ENCODE measurements at regions not wholly inside any gene's neighbourhood (a gene's known extent, or its start where the extent isn't known, plus 50 kb on each side); places are given as distances from the start of the nearest gene placed in this dataset.
A peak's percentile ranks its signal among the peaks of the same experiment; 100 is the strongest.

DNA sequence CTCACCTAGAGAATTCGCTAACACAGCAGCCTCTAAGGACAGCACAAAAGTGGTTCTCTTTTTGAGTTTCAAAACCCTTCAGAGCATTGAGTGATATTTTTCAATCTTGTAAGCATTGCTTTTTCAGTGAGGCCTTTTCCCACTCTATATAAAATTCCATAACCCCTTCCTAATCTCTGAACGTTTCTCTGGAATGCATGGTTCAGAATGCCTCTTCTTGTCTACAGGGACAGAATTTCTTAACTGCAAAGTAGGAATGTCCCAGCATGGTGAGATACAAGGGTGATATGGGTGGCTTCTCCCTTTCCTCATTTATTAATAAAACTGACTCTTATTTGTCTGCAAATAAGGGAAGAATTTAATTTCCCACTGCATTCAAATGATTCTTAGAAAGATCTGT, 377.9 kb downstream of the LTN1 start:
- FAIRE-seq (no peak), DNase-seq (ENCODE audit: low read depth) (no peak)
- Histone ChIP-seq H3K36me3 (ENCODE audit: control insufficient read depth, insufficient read depth, low read length) (no peaks in the 10 kb centered on the region), H3K27me3 (ENCODE audit: control insufficient read depth, insufficient read depth, low read length) (no peaks in the 10 kb centered on the region), H3K4me3 (ENCODE audit: low read depth, low read length) (no peak overlapping the region)
- TF ChIP-seq, protein P1, sequence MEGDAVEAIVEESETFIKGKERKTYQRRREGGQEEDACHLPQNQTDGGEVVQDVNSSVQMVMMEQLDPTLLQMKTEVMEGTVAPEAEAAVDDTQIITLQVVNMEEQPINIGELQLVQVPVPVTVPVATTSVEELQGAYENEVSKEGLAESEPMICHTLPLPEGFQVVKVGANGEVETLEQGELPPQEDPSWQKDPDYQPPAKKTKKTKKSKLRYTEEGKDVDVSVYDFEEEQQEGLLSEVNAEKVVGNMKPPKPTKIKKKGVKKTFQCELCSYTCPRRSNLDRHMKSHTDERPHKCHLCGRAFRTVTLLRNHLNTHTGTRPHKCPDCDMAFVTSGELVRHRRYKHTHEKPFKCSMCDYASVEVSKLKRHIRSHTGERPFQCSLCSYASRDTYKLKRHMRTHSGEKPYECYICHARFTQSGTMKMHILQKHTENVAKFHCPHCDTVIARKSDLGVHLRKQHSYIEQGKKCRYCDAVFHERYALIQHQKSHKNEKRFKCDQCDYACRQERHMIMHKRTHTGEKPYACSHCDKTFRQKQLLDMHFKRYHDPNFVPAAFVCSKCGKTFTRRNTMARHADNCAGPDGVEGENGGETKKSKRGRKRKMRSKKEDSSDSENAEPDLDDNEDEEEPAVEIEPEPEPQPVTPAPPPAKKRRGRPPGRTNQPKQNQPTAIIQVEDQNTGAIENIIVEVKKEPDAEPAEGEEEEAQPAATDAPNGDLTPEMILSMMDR (IDR thresholded peaks at IDR 0.05; ENCODE audit: insufficient read depth, low read length, severe bottlenecking): no peak

DNA sequence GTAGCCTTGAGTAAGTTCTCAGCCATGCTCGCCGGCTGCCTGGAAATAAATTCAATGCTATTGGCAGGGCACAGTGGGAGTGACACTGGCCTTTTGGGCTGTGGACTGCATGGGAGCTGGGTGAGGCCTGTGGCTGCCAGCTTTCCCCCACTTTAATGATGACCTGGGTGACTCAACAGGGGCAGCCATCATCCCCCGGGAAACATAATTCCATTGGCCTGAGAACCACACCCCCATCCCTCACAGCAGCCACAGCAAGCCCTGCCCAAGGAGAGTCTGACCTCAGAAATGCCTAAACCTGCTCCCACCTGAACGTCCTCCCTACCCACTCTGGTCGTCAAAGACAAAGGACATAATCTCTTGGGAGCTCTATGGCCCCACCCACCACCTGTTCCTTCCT, 384.0 kb downstream of the LTN1 start:
- no peak for FAIRE-seq
- TF ChIP-seq, protein P1 (IDR thresholded peaks at IDR 0.05; ENCODE audit: insufficient read depth, low read length, severe bottlenecking): no peak
- no peaks in the 10 kb centered on the region for H3K27me3 ChIP-seq (ENCODE audit: control insufficient read depth, insufficient read depth, low read length)
- DNase-seq (ENCODE audit: low read depth): peak; percentile 33
- H3K36me3 ChIP-seq (ENCODE audit: control insufficient read depth, insufficient read depth, low read length): no peaks in the 10 kb centered on the region
- no peak overlapping the region for H3K4me3 ChIP-seq (ENCODE audit: low read depth, low read length)

GRCh38 chr21:28607545-28607944, 385.1 kb downstream of the LTN1 start:
- FAIRE-seq (no peak), DNase-seq (ENCODE audit: low read depth) (no peak)
- TF ChIP-seq, protein P1 (IDR thresholded peaks at IDR 0.05; ENCODE audit: insufficient read depth, low read length, severe bottlenecking): no peak
- Histone ChIP-seq H3K4me3 (ENCODE audit: low read depth, low read length) (no peak overlapping the region), H3K36me3 (ENCODE audit: control insufficient read depth, insufficient read depth, low read length) (no peaks in the 10 kb centered on the region), H3K27me3 (ENCODE audit: control insufficient read depth, insufficient read depth, low read length) (no peaks in the 10 kb centered on the region)

GRCh38 chr21:28604946-28605537, 387.6 kb downstream of the LTN1 start:
- no peak overlapping the region for H3K4me3 ChIP-seq (ENCODE audit: low read depth, low read length)
- no peaks in the 10 kb centered on the region for H3K36me3 ChIP-seq (ENCODE audit: control insufficient read depth, insufficient read depth, low read length)
- DNase-seq (ENCODE audit: low read depth) (no peak), FAIRE-seq (no peak)
- TF ChIP-seq, protein P1 (IDR thresholded peaks at IDR 0.05; ENCODE audit: insufficient read depth, low read length, severe bottlenecking): no peak
- H3K27me3 ChIP-seq (ENCODE audit: control insufficient read depth, insufficient read depth, low read length): no peaks in the 10 kb centered on the region

DNA sequence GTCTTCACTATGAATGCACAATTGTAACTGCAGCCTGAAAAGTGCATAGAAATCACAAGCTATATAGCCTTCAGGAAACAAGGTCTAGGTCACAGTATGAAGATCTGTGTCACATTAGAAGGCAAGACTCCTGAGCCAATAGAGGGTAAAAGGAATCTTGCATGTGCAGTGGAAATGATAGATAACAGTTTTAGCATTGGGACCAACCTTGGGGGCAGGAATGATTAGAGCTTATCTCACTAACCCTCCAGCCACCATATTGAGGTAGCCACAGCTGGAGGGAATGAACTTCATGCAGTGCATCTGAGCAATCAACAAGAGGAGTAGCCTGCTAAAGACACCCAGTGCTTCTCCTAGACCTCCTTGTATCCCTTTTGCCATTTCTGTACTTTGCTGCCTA, 390.1 kb downstream of the LTN1 start:
- FAIRE-seq (no peak), DNase-seq (ENCODE audit: low read depth) (no peak)
- Histone ChIP-seq H3K36me3 (ENCODE audit: control insufficient read depth, insufficient read depth, low read length) (no peaks in the 10 kb centered on the region), H3K4me3 (ENCODE audit: low read depth, low read length) (no peak overlapping the region), H3K27me3 (ENCODE audit: control insufficient read depth, insufficient read depth, low read length) (no peaks in the 10 kb centered on the region)
- TF ChIP-seq, protein P1 (IDR thresholded peaks at IDR 0.05; ENCODE audit: insufficient read depth, low read length, severe bottlenecking): no peak

- TF ChIP-seq, protein P1 (IDR thresholded peaks at IDR 0.05; ENCODE audit: insufficient read depth, low read length, severe bottlenecking): no peak
- Histone ChIP-seq H3K36me3 (ENCODE audit: control insufficient read depth, insufficient read depth, low read length) (no peaks in the 10 kb centered on the region), H3K27me3 (ENCODE audit: control insufficient read depth, insufficient read depth, low read length) (no peaks in the 10 kb centered on the region), H3K4me3 (ENCODE audit: low read depth, low read length) (no peak overlapping the region)
- no peak for DNase-seq (ENCODE audit: low read depth)
- no peak for FAIRE-seq
Measured at GRCh38 chr21:28598214-28598613, 394.5 kb downstream of the LTN1 start.
